HCT116 (cell line): ENCODE measurements at regions not wholly inside any gene's neighbourhood (a gene's known extent, or its start where the extent isn't known, plus 50 kb on each side); places are given as distances from the start of the nearest gene placed in this dataset.

Source experiments
- ATAC-seq: fragments of 200-7000 bp; cut with Tn5 transposase; 2 replicates; pipeline ENCODE4 v1.9.1; 2020; ENCODE audit warnings: mild to moderate bottlenecking, moderate library complexity
- BruUV-seq: library from RNA; stranded (reverse); fragments of 400-500 nt; replicated peaks from 2 replicates; lab custom pipeline; 2021; lab: Mats Ljungman, UMichigan
- CTCF ChIA-PET: fragments of 300-600 bp; sonication (Branson Sonifier 250); formaldehyde crosslinking; loops from one replicate; lab custom pipeline; 2021; ENCODE audit warnings: antibody characterized with exemption; lab: Charles Lee
- POLR2A ChIA-PET: fragments of 300-600, 350-600 bp; sonication (Branson Sonifier 250); formaldehyde crosslinking; loops from one replicate; lab custom pipeline; 2021; ENCODE audit warnings: antibody characterized with exemption; lab: Charles Lee
- RAD21 ChIA-PET, 2 experiments: fragments of 300-600 bp; sonication (Branson Sonifier 250); formaldehyde crosslinking; loops; one replicate each; lab custom pipeline; 2023; ENCODE audit warnings: low total read pairs in 2 of 2; ENCODE audit not compliant: uncharacterized antibody in 2 of 2, unreplicated experiment in 2 of 2, low non-redundant PET in 1 of 2; lab: Charles Lee
- DNase-seq: peaks from one replicate; pipeline ENCODE4 v3.0.0-alpha.2; 2010; ENCODE audit warnings: low read depth, low spot score
- H2AFZ ChIP-seq: fragments of 200-600 bp; shearing (Covaris generic), sonication (generic); 2 replicates; pipeline ENCODE4 v1.6.1; 2017; ENCODE audit warnings: low read depth, mixed run types, mixed read lengths, antibody characterized with exemption, low read length; ENCODE audit not compliant: poor library complexity, severe bottlenecking
- H3K27ac ChIP-seq: 2 replicates; pipeline ENCODE4 v1.5.1; 2012; ENCODE audit warnings: low read depth, low read length
- H3K27me3 ChIP-seq: fragments of 200-600 bp; sonication (generic); 2 replicates; pipeline ENCODE4 v1.6.1; 2016; ENCODE audit warnings: mixed run types, low read length, mixed read lengths; ENCODE audit not compliant: insufficient read depth
- H3K36me3 ChIP-seq, 2 experiments: fragments of 200-500 bp in 1 of 2; fragments of 200-600 bp in 1 of 2; sonication (Bioruptor generic) in 1 of 2; sonication (generic) in 1 of 2; 2 replicates each; pipeline versions ENCODE4 v1.5.1 to v1.6.1; 2014 to 2016; ENCODE audit warnings: low read length in 2 of 2, inconsistent platforms in 1 of 2, mixed read lengths in 1 of 2, mixed run types in 1 of 2; ENCODE audit not compliant: insufficient read depth in 2 of 2, control insufficient read depth in 1 of 2
- H3K4me1 ChIP-seq, 2 experiments: fragments of 200-600 bp in 1 of 2; sonication (generic) in 1 of 2; 2 replicates each; pipeline versions ENCODE4 v1.5.1 to v1.6.1; 2012 to 2017; ENCODE audit warnings: low read length in 2 of 2, inconsistent platforms in 1 of 2, mild to moderate bottlenecking in 1 of 2, mixed read lengths in 1 of 2, mixed run types in 1 of 2, moderate library complexity in 1 of 2; ENCODE audit not compliant: insufficient read depth in 2 of 2, control insufficient read depth in 1 of 2
- H3K4me2 ChIP-seq: fragments of 200-600 bp; sonication (generic); 2 replicates; pipeline ENCODE4 v1.6.1; 2017; ENCODE audit warnings: mixed run types, low read length, mixed read lengths
- H3K4me3 ChIP-seq, 2 experiments: fragments of 200-600 bp in 1 of 2; sonication (generic) in 1 of 2; replicated peaks in 1 of 2; 2 replicates each; pipeline ENCODE4 v1.5.1; 2011 to 2016; ENCODE audit warnings: low read length in 2 of 2, control low read depth in 1 of 2, low read depth in 1 of 2, mild to moderate bottlenecking in 1 of 2, mixed read lengths in 1 of 2, mixed run types in 1 of 2
- H3K79me2 ChIP-seq: fragments of 200-600 bp; sonication (generic); 2 replicates; pipeline ENCODE4 v1.6.1; 2017; ENCODE audit warnings: mild to moderate bottlenecking, mixed run types, low read length, moderate library complexity, mixed read lengths; ENCODE audit not compliant: insufficient read depth
- H3K9ac ChIP-seq: fragments of 200-600 bp; sonication (generic); 2 replicates; pipeline ENCODE4 v1.6.1; 2016; ENCODE audit warnings: low read length, mixed read lengths
- H3K9me2 ChIP-seq: fragments of 200-600 bp; sonication (generic), shearing (Covaris generic); 2 replicates; pipeline ENCODE4 v1.6.1; 2017; ENCODE audit warnings: mixed run types, mild to moderate bottlenecking, moderate library complexity; ENCODE audit not compliant: insufficient read depth
- H3K9me3 ChIP-seq, 2 experiments: fragments of 200-500 bp in 1 of 2; fragments of 200-600 bp in 1 of 2; sonication (Bioruptor generic) in 1 of 2; sonication (generic) in 1 of 2; 2 replicates each; pipeline ENCODE4 v1.6.1; 2014 to 2017; ENCODE audit warnings: low read length in 2 of 2, mixed read lengths in 2 of 2, inconsistent platforms in 1 of 2, low read depth in 1 of 2, mild to moderate bottlenecking in 1 of 2, mixed run types in 1 of 2, moderate library complexity in 1 of 2; ENCODE audit not compliant: control insufficient read depth in 1 of 2, insufficient read depth in 1 of 2
- H4K20me1 ChIP-seq: fragments of 200-600 bp; sonication (generic), shearing (Covaris generic); 2 replicates; pipeline ENCODE4 v1.6.1; 2017; ENCODE audit warnings: mixed run types, mild to moderate bottlenecking, moderate library complexity; ENCODE audit not compliant: insufficient read depth
- CEBPB ChIP-seq: IDR thresholded peaks from 2 replicates; pipeline ENCODE4 v1.6.1; 2012; ENCODE audit warnings: low read depth
- CTCF ChIP-seq, 3 experiments: fragments of 200-600 bp in 1 of 3; sonication (generic) in 1 of 3; IDR thresholded peaks in 2 of 3; conservative IDR thresholded peaks in 1 of 3; 2 replicates each; pipeline ENCODE4 v1.5.1; 2012 to 2017; ENCODE audit warnings: low read depth in 2 of 3, low read length in 2 of 3, antibody characterized with exemption in 1 of 3, borderline replicate concordance in 1 of 3, control low read depth in 1 of 3, mild to moderate bottlenecking in 1 of 3, mixed read lengths in 1 of 3, mixed run types in 1 of 3, moderate library complexity in 1 of 3; ENCODE audit not compliant: insufficient read depth in 1 of 3
- ELF1 ChIP-seq: IDR thresholded peaks from 2 replicates; pipeline ENCODE4 v1.6.1; 2012; ENCODE audit warnings: low read depth, borderline replicate concordance
- EZH2 ChIP-seq: fragments of 200-600 bp; sonication (generic); IDR thresholded peaks from 2 replicates; pipeline ENCODE4 v1.6.1; 2017; ENCODE audit warnings: antibody characterized with exemption, mixed run types
- EZH2phosphoT487 ChIP-seq: fragments of 200-600 bp; IDR thresholded peaks from 2 replicates; pipeline ENCODE4 v1.6.1; 2018; ENCODE audit warnings: antibody characterized with exemption, borderline replicate concordance
- FOSL1 ChIP-seq: IDR thresholded peaks from 2 replicates; pipeline ENCODE4 v1.6.1; 2012; ENCODE audit warnings: low read depth
- RAD21 ChIP-seq: IDR thresholded peaks from 2 replicates; pipeline ENCODE4 v1.6.1; 2012; ENCODE audit warnings: low read depth, mild to moderate bottlenecking
- REST ChIP-seq: IDR thresholded peaks from 2 replicates; pipeline ENCODE4 v1.6.1; 2012; ENCODE audit warnings: low read depth
- SIN3A ChIP-seq: IDR thresholded peaks from 2 replicates; pipeline ENCODE4 v1.6.1; 2012; ENCODE audit warnings: low read depth
- YY1 ChIP-seq: IDR thresholded peaks from 2 replicates; pipeline ENCODE4 v1.6.1; 2011; ENCODE audit warnings: low read length, low read depth, moderate library complexity, mild to moderate bottlenecking; ENCODE audit not compliant: insufficient replicate concordance; ENCODE audit errors: extremely low read depth
- ZBTB33 ChIP-seq: IDR thresholded peaks from 2 replicates; pipeline ENCODE4 v1.6.1; 2011; ENCODE audit warnings: mild to moderate bottlenecking, low read length, moderate library complexity; ENCODE audit not compliant: insufficient replicate concordance; ENCODE audit errors: extremely low read depth
- intact Hi-C: fragments of 100-400 bp; cut with micrococcal nuclease; formaldehyde crosslinking; loops from 2 replicates; pipeline ENCODE4 v1.10.0; 2022

- TF ChIP-seq ZBTB33: no peak
Observed at GRCh38 chr5:168047043-168047668, 244.3 kb upstream of the WWC1 start (continued).

- Histone ChIP-seq H4K20me1 (no peaks in the 10 kb centered on the region), H3K4me1 (no peaks in the 10 kb centered on the region), H3K36me3 (no peaks in the 10 kb centered on the region), H3K79me2 (no peaks in the 10 kb centered on the region), H3K9ac (no peak overlapping the region), H3K9me3 (no peaks in the 10 kb centered on the region), H3K9me2 (no peaks in the 10 kb centered on the region), H3K27ac (no peak overlapping the region), H3K4me3 (no peak overlapping the region), H3K4me2 (no peak overlapping the region), H2AFZ (no peak overlapping the region), H3K27me3 (peaks cover 12% of the 10 kb centered on the region; the same call in 1 of the 2 replicates)
- RAD21 ChIA-PET: no interaction called here
- BruUV-seq: no TSS peak
- intact Hi-C loops: loop anchor here (1.0 to 2.0 kb wide), 3 partner anchors 172 to 465 kb away; no protein-coding TSS in a partner anchor
- POLR2A ChIA-PET: no interaction called here
- no peak for TF ChIP-seq SIN3A
- TF ChIP-seq CEBPB: no peak
- no peak for TF ChIP-seq FOSL1
- no peak for TF ChIP-seq RAD21
- no peak for TF ChIP-seq ELF1
- no peak for TF ChIP-seq EZH2phosphoT487
- no peak for TF ChIP-seq CTCF (IDR thresholded peaks at IDR 0.05 in 2 of 3, conservative IDR thresholded peaks at IDR 0.05 in 1 of 3; ENCODE audit: borderline replicate concordance in 1 of 3, insufficient read depth in 1 of 3, low read depth in 2 of 3, low read length in 2 of 3)
- TF ChIP-seq REST: no peak
- TF ChIP-seq YY1: no peak
- TF ChIP-seq EZH2: no peak
- CTCF ChIA-PET: interaction anchor here (1.3 to 1.7 kb wide), 4 partner anchors 10 to 325 kb away, joined by 3 to 7 read pairs (median 6); no protein-coding TSS in a partner anchor
- DNase-seq: no peak
- ATAC-seq: peak; percentile 61
Observed at GRCh38 chr5:168047669-168048111, 243.8 kb upstream of the WWC1 start.
